ENCODE measurements at regions not wholly inside any gene's neighbourhood (a gene's known extent, or its start where the extent isn't known, plus 50 kb on each side); places are given as distances from the start of the nearest gene placed in this dataset.

- no peak for TF ChIP-seq CTCF (IDR thresholded peaks at IDR 0.05)
- no peak for TF ChIP-seq POLR2A (IDR thresholded peaks at IDR 0.05)
Observed at GRCh38 chr18:74023220-74023619, 124.4 kb downstream of the FBXO15 start.
